GM12878 (cell line): ENCODE measurements at regions not wholly inside any gene's neighbourhood (a gene's known extent, or its start where the extent isn't known, plus 50 kb on each side); places are given as distances from the start of the nearest gene placed in this dataset.

ENCODE experiments used
- ATAC-seq: fragments of 200-7000 bp; cut with Tn5 transposase; 3 replicates; pipeline ENCODE4 v1.9.1; 2020; ENCODE audit warnings: mild to moderate bottlenecking, moderate library complexity
- BruUV-seq: library from RNA; stranded (reverse); fragments of 400-500 nt; replicated peaks from 2 replicates; lab custom pipeline; 2021; lab: Mats Ljungman, UMichigan
- CTCF ChIA-PET: fragments of 300-600 bp; sonication (Branson Sonifier 250); formaldehyde crosslinking; extraction: SDS; loops from one replicate; lab custom pipeline; 2021; ENCODE audit warnings: inconsistent platforms; lab: Yijun Ruan, JAX
- POLR2A ChIA-PET: fragments of 350-600 bp; formaldehyde crosslinking; extraction: SDS; loops from one replicate; lab custom pipeline; 2021; ENCODE audit warnings: inconsistent platforms; lab: Charles Lee
- RAD21 ChIA-PET: fragments of 300-600 bp; sonication (Branson Sonifier 250); formaldehyde crosslinking; loops from one replicate; lab custom pipeline; 2023; ENCODE audit warnings: antibody characterized with exemption; ENCODE audit not compliant: unreplicated experiment; lab: Charles Lee
- SMC1A ChIA-PET: fragments of 300-600 bp; sonication (Branson Sonifier 250); formaldehyde crosslinking; loops from one replicate; lab custom pipeline; 2023; ENCODE audit not compliant: unreplicated experiment, uncharacterized antibody; lab: Charles Lee
- DNase-seq: peaks from one replicate; pipeline ENCODE4 v3.0.0-alpha.2; 2011; ENCODE audit warnings: low read depth, low spot score
- FAIRE-seq: peaks from 3 replicates; lab custom pipeline; 2011; peaks lifted over from hg19 to GRCh38; lab: Jason Lieb, UNC
- H2AFZ ChIP-seq: 2 replicates; pipeline ENCODE4 v1.6.0; 2011; ENCODE audit warnings: low read depth, low read length, control low read depth; ENCODE audit not compliant: control insufficient read depth
- H3K27ac ChIP-seq: 2 replicates; pipeline ENCODE4 v1.5.1; 2011; ENCODE audit warnings: control low read depth; ENCODE audit not compliant: control insufficient read depth, insufficient read depth
- H3K27me3 ChIP-seq, 2 experiments: replicated peaks in 1 of 2; 2 replicates each; pipeline versions ENCODE4 v1.6.0 to v1.6.1; 2011; ENCODE audit warnings: low read length in 1 of 2; ENCODE audit not compliant: control insufficient read depth in 2 of 2, insufficient read depth in 2 of 2
- H3K36me3 ChIP-seq, 2 experiments: 2 replicates each; pipeline ENCODE4 v1.5.1; 2011; ENCODE audit warnings: low read length in 1 of 2; ENCODE audit not compliant: control insufficient read depth in 2 of 2, insufficient read depth in 2 of 2
- H3K4me1 ChIP-seq: 2 replicates; pipeline ENCODE4 v1.6.1; 2011; ENCODE audit warnings: mild to moderate bottlenecking, low read length, moderate library complexity, mixed read lengths; ENCODE audit not compliant: control insufficient read depth, insufficient read depth
- H3K4me2 ChIP-seq: 2 replicates; pipeline ENCODE4 v1.6.0; 2011; ENCODE audit warnings: control low read depth; ENCODE audit not compliant: control insufficient read depth, insufficient read depth
- H3K4me3 ChIP-seq: fragments of 200-600 bp; sonication (generic); 2 replicates; pipeline ENCODE4 v1.5.1; 2016
- H3K79me2 ChIP-seq: 2 replicates; pipeline ENCODE4 v1.6.0; 2011; ENCODE audit warnings: low read length; ENCODE audit not compliant: control insufficient read depth, insufficient read depth
- H3K9ac ChIP-seq: 2 replicates; pipeline ENCODE4 v1.8.0; 2011; ENCODE audit warnings: low read length, control low read depth, mixed read lengths; ENCODE audit not compliant: control insufficient read depth, insufficient read depth
- H3K9me3 ChIP-seq: replicated peaks from 3 replicates; pipeline ENCODE4 v1.5.1; 2011; ENCODE audit warnings: mild to moderate bottlenecking, low read length; ENCODE audit not compliant: control insufficient read depth, insufficient read depth
- H4K20me1 ChIP-seq: 2 replicates; pipeline ENCODE4 v1.6.0; 2011; ENCODE audit not compliant: control insufficient read depth, insufficient read depth
- JUNB ChIP-seq: IDR thresholded peaks from 2 replicates; pipeline ENCODE4 v1.6.1; 2016; ENCODE audit warnings: antibody characterized with exemption, mild to moderate bottlenecking
- LARP7 ChIP-seq: fragments of 450-650 bp; IDR thresholded peaks from 2 replicates; pipeline ENCODE4 v1.6.1; 2017; ENCODE audit warnings: mild to moderate bottlenecking
- PML ChIP-seq: IDR thresholded peaks from 2 replicates; pipeline ENCODE4 v1.6.1; 2012; ENCODE audit warnings: low read length, inconsistent platforms
- SP1 ChIP-seq: IDR thresholded peaks from one replicate; pipeline ENCODE4 v1.6.1; 2011; ENCODE audit warnings: low read depth, low read length
- SREBF2 ChIP-seq: IDR thresholded peaks from 2 replicates; pipeline ENCODE4 v1.6.1; 2012; ENCODE audit warnings: mild to moderate bottlenecking, low read length
- YBX1 ChIP-seq: fragments of 450-650 bp; IDR thresholded peaks from 2 replicates; pipeline ENCODE4 v1.6.1; 2016; ENCODE audit warnings: antibody characterized with exemption
- WGBS: methylation state at CpG from one replicate; pipeline ENCODE4 v1.1.6; 2016; ENCODE audit warnings: low lambda C conversion rate; ENCODE audit not compliant: insufficient replicate concordance, insufficient coverage; ENCODE audit errors: missing lambda C conversion rate; 5-methylcytosine and 5-hydroxymethylcytosine counted together
- in situ Hi-C: fragments of 300-500 bp; cut with MboI; formaldehyde crosslinking; loops from 9 replicates; pipeline ENCODE4 v1.14.3; 2018; ENCODE audit warnings: mixed read lengths
- intact Hi-C: fragments of 100-400 bp; cut with micrococcal nuclease; formaldehyde crosslinking; loops from one replicate; pipeline ENCODE4 v1.14.2; 2022; ENCODE audit not compliant: unreplicated experiment
- TF ChIP-seq, protein P1 (sequence below): fragments of 450-650 bp; IDR thresholded peaks from 2 replicates; pipeline ENCODE4 v1.6.1; 2017; ENCODE audit warnings: mild to moderate bottlenecking, moderate library complexity

DNA sequence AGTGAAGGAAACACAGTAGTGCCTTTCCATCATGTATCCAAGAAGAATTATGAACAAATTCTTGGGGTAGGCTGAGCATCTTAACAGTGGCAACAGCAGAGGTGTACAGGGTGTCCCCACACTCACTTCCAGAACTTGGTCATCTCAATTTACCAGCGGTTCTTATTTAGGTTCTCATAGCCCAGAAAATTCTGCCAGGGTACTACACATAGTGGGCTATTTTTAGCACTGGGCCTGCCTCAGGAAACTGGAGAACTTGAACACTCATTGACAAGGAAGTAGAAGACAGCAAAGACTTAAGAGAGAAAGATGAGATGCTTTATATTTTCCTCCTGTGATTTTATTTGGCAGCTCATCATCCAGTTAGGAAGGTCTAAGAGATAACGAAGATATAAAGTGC is 71.8 kb upstream of the PHIP start:
- Histone ChIP-seq H3K4me1 (no peaks in the 10 kb centered on the region), H3K36me3 (no peaks in the 10 kb centered on the region), H3K9me3 (no peaks in the 10 kb centered on the region), H4K20me1 (no peaks in the 10 kb centered on the region), H3K4me3 (no peak overlapping the region), H3K9ac (no peak overlapping the region), H3K79me2 (no peaks in the 10 kb centered on the region), H3K27me3 (no peaks in the 10 kb centered on the region), H3K27ac (no peak overlapping the region), H2AFZ (no peak overlapping the region), H3K4me2 (no peak overlapping the region)
- no peak for ATAC-seq
- CTCF ChIA-PET: no interaction called here
- SMC1A ChIA-PET: no interaction called here
- no peak for DNase-seq
- in situ Hi-C loops: no loop called here
- FAIRE-seq: no peak
- intact Hi-C loops: no loop called here
- no peak for TF ChIP-seq PML
- TF ChIP-seq JUNB: no peak
- no peak for TF ChIP-seq SREBF2
- RAD21 ChIA-PET: no interaction called here
- POLR2A ChIA-PET: no interaction called here
- BruUV-seq: no TSS peak
- 33% methylated on average over 2 of the region's 2 CpGs for WGBS

DNA sequence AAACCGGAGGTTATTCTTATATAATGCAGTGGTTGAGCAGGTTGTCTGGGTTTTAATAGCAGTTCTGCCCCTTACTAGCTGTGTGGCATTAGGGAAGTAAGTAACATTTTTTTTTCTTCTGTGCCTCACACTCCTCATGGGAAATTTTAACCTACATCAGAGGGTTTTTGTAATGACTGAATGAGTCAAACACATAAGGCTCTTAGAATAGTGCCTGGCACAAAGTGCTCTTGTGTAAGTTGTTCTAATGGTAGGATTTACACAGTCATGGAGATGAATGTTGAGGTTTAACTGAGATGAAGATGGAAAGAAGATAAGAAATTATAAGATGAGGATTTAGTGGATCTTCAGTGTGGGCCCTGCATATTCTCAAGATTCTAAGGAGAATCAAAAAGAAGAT is 68.4 kb upstream of the PHIP start:
- no peak overlapping the region for H3K9ac ChIP-seq
- H3K4me3 ChIP-seq: no peak overlapping the region
- no peak overlapping the region for H2AFZ ChIP-seq
- no peaks in the 10 kb centered on the region for H3K4me1 ChIP-seq
- BruUV-seq: no TSS peak
- 0% methylated on average over 1 of the region's 1 CpG for WGBS
- FAIRE-seq (no peak), ATAC-seq (no peak), DNase-seq (no peak)
- H3K27me3 ChIP-seq: no peaks in the 10 kb centered on the region
- TF ChIP-seq, protein P1, sequence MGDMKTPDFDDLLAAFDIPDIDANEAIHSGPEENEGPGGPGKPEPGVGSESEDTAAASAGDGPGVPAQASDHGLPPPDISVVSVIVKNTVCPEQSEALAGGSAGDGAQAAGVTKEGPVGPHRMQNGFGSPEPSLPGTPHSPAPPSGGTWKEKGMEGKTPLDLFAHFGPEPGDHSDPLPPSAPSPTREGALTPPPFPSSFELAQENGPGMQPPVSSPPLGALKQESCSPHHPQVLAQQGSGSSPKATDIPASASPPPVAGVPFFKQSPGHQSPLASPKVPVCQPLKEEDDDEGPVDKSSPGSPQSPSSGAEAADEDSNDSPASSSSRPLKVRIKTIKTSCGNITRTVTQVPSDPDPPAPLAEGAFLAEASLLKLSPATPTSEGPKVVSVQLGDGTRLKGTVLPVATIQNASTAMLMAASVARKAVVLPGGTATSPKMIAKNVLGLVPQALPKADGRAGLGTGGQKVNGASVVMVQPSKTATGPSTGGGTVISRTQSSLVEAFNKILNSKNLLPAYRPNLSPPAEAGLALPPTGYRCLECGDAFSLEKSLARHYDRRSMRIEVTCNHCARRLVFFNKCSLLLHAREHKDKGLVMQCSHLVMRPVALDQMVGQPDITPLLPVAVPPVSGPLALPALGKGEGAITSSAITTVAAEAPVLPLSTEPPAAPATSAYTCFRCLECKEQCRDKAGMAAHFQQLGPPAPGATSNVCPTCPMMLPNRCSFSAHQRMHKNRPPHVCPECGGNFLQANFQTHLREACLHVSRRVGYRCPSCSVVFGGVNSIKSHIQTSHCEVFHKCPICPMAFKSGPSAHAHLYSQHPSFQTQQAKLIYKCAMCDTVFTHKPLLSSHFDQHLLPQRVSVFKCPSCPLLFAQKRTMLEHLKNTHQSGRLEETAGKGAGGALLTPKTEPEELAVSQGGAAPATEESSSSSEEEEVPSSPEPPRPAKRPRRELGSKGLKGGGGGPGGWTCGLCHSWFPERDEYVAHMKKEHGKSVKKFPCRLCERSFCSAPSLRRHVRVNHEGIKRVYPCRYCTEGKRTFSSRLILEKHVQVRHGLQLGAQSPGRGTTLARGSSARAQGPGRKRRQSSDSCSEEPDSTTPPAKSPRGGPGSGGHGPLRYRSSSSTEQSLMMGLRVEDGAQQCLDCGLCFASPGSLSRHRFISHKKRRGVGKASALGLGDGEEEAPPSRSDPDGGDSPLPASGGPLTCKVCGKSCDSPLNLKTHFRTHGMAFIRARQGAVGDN: no peak
- no peak for TF ChIP-seq LARP7
- TF ChIP-seq YBX1: no peak
- TF ChIP-seq SP1: no peak
- H3K79me2 ChIP-seq: no peaks in the 10 kb centered on the region
- no peaks in the 10 kb centered on the region for H4K20me1 ChIP-seq
- no peaks in the 10 kb centered on the region for H3K9me3 ChIP-seq
- no peak overlapping the region for H3K4me2 ChIP-seq
- POLR2A ChIA-PET: no interaction called here
- no peaks in the 10 kb centered on the region for H3K36me3 ChIP-seq
- SMC1A ChIA-PET: no interaction called here
- H3K27ac ChIP-seq: no peak overlapping the region
- in situ Hi-C loops: no loop called here
- RAD21 ChIA-PET: no interaction called here
- CTCF ChIA-PET: no interaction called here
- intact Hi-C loops: no loop called here
